IPS-11a (cell line): ENCODE measurements at regions not wholly inside any gene's neighbourhood (a gene's known extent, or its start where the extent isn't known, plus 50 kb on each side); places are given as distances from the start of the nearest gene placed in this dataset.
"Not testable (repeated sequence)": the region's sequence is repeated elsewhere in the genome, so short reads cannot be mapped to it uniquely, and the experiment has no call there.

Source experiments
- H3K4me3 ChIP-seq: one replicate; pipeline ENCODE4 v1.5.1; 2013; ENCODE audit warnings: low read depth, low read length, control low read depth

DNA sequence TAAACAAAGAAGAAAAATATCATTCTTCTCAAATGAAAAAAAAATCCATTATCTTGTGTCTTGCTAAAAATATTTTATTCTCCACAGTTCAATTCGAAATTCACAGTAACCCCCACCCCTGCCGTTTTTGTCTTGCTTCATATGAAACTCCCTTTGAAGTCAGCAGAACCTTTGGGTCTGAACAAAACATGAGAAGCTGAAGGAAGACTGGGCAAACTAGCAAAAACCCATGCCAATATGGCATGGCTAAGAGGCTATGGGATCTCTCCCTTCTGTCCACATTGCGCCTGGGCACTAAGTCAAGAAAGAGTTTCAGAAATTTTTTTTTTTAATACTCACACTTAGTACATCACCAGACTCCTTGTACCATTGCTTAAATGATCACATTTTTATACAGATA lies 136.0 kb upstream of the SMIM31 start:
- H3K4me3 ChIP-seq = no peak overlapping the region

DNA sequence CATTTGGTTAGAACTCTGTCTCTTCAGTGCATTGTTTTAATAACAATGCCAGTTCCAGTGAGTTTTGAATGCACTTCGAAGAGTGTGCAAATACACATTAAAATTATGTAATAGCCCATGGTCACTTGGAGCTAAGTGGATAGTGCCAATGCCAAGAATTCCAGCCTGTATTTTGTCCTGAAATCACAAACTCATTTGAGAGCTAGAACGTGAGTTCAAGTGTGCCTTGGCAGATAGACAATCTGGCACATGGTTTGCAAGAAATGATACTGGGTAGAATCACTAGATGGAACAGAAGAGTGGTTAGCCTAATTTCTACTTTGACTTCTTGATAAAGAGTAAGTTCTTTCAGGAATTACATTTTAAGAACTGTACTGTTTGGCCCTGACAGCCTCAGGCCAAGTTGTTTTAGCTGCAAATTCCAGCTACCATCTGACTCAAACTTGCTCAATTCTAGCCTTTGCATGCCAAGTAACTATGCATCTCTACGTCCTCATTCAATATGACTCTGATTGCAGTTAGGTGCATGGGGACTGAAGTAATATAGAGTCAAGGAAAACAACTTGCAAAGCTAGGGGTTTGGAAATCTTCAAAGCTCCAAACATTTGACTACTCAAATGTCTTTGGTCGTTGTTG lies 131.9 kb upstream of the SMIM31 start:
- H3K4me3 ChIP-seq = no peak overlapping the region

DNA sequence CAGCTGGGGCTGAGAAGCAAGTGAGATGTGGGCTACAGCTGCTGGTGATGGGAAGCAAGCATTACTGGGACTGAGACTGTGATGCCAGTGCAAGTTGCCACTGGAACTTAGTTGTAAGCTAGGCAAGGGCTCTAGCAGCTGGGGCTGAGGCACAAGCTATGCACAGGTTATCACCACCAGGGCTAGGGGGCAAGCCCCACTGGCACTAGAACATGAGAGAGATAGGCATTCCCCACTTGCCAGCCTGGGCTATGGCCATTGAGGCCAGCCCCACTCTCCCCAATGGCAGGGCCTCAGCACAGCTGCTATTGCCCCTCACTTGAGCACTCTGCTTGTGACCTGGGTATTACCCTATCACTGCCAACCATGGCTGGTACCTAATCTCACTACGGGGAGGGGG lies 130.8 kb upstream of the SMIM31 start:
- no peak overlapping the region for H3K4me3 ChIP-seq

DNA sequence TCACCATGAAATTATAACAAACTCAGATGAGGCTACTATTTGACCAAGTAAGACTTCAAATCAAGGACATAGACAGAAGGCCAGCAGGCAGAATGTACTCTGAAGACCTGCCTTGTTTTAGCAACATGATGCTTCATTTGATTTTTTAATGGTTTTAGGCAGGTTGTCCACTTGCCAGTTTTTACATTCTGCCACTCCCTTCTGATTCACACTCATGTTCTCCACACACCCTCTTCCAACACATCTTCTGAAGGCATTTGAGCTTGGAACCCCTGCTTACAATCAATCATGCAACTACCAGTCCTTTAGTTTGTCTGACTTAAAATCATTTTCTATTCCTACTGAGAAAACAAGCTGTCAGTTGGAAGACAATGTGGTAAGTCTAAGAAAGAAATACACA lies 114.9 kb upstream of the SMIM31 start:
- H3K4me3 ChIP-seq = no peak overlapping the region

DNA sequence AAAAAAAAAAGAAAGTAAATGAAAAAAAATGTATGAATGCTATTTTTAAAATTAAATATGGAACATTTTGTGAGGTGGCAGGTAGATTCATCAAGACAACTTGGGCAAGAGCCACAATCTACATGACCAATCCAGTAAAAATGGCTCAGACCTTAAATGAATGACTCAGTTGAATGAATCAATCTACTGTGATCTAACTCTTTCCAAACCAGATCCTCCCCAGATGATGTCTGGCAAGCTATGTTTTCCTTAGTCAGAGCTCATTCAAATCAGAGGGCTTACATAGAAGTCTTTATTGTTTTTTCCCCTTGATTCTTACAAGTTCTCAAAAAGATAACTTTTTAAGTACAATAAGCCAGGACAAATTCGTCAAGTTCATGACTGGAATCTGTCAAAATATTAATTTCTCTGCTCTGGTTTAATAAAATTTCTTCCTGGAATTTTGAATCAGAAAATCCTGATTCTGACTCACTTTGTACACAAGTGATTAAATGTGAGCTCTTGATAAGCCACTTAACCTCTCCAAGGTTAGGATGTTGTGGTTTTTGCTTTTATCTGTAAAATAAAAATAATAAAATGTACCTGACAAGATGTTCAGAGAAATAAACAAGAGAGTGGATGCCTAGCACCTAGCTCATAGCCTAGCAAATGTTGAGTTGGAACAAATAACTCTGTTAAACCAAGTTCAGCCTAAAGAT lies 105.6 kb upstream of the SMIM31 start:
- no peak overlapping the region for H3K4me3 ChIP-seq

DNA sequence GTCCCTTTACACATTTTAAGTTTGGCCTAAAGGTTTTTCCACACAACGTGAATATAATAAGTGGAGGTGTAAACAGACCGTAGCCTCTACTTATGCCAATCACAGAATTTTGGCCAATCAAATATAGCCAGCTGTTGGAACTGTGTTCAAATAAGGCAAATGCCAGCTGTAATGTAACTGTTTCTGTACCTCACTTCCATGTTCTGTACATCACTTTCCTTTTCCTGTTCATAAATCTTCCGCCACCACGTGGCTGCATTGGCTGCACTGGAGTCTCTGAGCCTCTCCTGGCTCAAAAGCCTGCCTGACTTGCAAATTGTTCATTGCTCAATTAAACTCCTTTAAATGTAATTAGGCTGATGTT lies 105.1 kb upstream of the SMIM31 start:
- H3K4me3 ChIP-seq = no peak overlapping the region

DNA sequence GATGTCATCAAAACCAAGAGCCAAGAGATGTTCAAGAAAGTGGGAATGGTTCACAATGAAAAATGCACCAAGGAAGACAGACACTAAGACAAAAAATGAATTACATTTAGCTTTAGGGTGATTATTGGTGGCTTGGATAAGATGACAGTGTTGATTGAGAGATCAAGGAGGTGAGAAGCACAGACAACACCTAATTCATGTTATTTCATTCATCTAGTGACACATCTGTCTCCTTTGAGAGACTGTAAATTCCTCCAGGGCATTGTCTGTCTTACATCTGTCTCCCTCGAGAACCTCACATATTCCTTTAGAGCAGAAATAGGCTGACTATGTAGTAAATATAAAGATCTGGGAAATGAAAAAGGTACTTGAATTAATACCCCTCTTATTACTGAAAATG lies 94.2 kb upstream of the SMIM31 start:
- H3K4me3 ChIP-seq = no peak overlapping the region

DNA sequence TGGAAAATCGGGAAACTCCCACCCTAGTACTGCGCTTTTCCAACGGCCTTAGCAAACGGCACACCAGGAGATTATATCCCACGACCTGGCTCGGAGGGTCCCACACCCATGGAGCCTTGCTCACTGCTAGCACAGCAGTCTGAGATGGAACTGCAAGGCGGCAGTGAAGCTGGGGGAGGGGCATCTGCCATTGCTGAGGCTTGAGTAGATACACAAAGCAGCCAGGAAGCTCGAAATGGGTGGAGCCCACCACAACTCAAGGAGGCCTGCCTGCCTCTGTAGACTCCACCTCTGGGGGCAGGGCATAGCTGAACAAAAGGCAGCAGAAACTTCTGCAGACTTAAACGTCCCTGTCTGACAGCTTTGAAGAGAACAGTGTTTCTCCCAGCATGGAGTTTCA lies 77.8 kb upstream of the SMIM31 start:
- H3K4me3 ChIP-seq = not testable (repeated sequence)

DNA sequence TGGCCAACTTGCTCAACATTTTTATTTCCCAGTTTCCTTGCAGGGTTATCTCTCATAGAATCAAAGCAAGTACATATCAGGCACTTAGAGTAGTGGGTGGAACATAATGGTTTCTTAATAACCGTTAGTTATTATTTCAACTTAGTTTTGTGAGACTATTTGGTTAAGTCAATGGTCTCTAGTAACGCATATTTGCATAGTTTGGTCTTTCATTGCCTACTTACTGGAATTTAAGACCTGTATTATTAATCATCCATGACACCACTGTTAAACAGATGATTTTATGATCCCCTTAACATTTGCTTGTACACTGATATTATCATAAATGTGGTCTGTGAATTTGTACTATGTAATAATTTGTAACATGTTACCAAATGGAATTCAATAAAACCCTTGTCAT lies 70.9 kb upstream of the SMIM31 start:
- H3K4me3 ChIP-seq = no peak overlapping the region

DNA sequence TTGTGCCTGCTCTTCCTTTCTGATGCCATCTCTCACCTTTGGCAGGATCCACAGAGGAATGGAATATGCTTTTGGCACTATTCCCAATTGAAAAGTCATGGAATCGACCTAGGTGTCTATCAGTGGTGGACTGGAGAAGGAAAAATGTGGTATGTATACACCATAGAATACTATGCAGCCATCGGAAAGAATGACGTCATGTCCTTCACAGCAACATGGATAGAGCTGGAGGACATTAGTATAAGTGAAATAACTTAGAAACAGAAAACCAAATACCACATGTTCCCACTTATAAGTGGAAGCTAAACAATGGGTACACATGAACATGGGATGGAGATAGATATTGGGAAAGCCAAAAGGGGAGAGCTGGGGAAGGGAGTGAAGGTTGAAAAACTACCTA lies 58.3 kb upstream of the SMIM31 start:
- H3K4me3 ChIP-seq = no peak overlapping the region

DNA sequence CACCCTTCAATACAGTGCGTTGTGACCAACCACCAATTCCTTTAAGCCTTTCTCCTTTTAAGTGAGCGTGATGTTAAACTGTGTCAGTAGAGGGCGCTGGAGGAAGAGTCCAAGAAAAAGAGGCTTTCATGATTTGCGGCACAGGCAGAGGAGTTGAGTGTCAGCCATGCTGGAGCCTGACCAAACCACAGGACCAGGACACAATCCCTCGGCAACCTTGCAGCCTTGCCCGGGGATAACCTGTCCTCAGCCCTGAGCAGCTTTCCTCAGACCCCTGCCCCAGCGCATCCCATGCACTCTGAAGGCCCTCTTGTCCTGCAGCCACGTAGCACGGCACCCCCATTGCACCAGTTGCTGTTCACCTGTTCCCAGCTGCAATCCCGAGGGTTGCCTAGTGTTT lies 53.5 kb upstream of the SMIM31 start:
- H3K4me3 ChIP-seq = no peak overlapping the region

DNA sequence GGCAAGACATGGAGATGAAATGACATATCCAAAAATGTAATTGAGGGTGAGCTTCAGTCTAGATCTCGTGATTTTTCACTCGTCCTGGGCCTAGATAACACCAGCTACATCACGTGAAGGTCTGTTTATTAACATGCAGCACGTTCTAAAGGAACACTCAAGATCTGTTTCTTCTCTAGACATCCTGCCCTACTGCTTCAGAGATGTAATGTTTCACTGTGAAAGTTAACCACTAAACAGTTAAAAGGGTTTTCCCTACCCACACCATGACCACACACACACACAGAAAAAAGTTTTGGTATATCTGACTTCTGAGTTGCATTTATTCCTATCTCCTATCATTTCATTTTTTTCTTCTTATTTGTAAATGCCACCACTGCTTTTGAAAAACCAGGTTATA lies 52.3 kb upstream of the SMIM31 start:
- H3K4me3 ChIP-seq = no peak overlapping the region
